22Rv1 (cell line): ENCODE measurements at regions not wholly inside any gene's neighbourhood (a gene's known extent, or its start where the extent isn't known, plus 50 kb on each side); places are given as distances from the start of the nearest gene placed in this dataset.

Source experiments
- ZFX ChIP-seq: fragments of 450-650 bp; IDR thresholded peaks from 2 replicates; pipeline ENCODE4 v1.6.1; 2017; ENCODE audit warnings: antibody characterized with exemption, borderline replicate concordance
- TF ChIP-seq, protein P1 (sequence below): fragments of 450-650 bp; IDR thresholded peaks from 2 replicates; pipeline ENCODE4 v1.5.1; 2017; ENCODE audit warnings: mild to moderate bottlenecking

DNA sequence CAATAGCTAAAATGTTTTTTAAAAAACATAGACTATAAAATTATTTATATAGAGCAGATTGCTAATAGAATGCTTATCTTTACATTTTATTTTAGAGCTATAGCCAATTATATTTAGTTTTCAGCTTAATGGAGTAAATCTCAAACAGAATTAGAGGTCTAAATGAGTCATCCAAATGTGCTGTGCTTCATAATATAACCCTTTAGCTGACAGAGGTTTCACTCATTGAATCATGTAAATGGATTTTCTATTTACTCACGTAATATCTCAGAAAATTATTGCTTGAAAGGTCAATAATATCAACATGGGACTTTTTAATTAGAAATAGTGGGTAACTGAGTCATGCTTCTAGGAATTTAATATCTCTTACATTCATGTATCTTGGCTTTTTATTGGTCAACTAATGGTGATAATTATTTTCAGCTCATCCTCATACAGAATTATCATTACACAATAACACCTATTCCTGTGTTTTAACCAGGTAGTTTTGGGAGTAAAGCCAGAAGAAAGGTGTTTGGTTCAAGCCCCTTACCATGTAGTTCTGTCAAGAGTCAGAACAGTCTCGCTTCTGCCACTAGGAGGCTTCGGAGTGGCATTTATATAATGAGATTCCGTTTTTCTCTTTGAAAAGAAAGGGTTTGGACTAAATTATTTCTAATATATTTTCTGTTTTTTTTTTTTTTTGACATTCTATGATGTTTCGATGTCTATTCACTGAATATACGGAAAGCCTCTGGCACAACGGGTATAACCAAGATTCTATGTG lies 217.6 kb downstream of the CDH7 start:
- TF ChIP-seq, protein P1, sequence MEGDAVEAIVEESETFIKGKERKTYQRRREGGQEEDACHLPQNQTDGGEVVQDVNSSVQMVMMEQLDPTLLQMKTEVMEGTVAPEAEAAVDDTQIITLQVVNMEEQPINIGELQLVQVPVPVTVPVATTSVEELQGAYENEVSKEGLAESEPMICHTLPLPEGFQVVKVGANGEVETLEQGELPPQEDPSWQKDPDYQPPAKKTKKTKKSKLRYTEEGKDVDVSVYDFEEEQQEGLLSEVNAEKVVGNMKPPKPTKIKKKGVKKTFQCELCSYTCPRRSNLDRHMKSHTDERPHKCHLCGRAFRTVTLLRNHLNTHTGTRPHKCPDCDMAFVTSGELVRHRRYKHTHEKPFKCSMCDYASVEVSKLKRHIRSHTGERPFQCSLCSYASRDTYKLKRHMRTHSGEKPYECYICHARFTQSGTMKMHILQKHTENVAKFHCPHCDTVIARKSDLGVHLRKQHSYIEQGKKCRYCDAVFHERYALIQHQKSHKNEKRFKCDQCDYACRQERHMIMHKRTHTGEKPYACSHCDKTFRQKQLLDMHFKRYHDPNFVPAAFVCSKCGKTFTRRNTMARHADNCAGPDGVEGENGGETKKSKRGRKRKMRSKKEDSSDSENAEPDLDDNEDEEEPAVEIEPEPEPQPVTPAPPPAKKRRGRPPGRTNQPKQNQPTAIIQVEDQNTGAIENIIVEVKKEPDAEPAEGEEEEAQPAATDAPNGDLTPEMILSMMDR, result peak; percentile 61
- no peak for TF ChIP-seq ZFX
